Vagina (tissue), 2 donors: ENCODE measurements at regions not wholly inside any gene's neighbourhood (a gene's known extent, or its start where the extent isn't known, plus 50 kb on each side); places are given as distances from the start of the nearest gene placed in this dataset.

Experiments
- POLR2A ChIP-seq, 2 donors: fragments of 450-650 bp; IDR thresholded peaks; one replicate each; pipeline ENCODE4 v1.6.1; 2017; ENCODE audit warnings: antibody characterized with exemption in 2 of 2, mild to moderate bottlenecking in 2 of 2, moderate library complexity in 2 of 2
- TF ChIP-seq, protein P1 (sequence below), 3 experiments: fragments of 450-650 bp in 2 of 3; fragments of 200-600 bp in 1 of 3; sonication (generic) in 1 of 3; IDR thresholded peaks; one replicate each; pipeline ENCODE4 v1.5.1; 2017 to 2019; ENCODE audit warnings: antibody characterized with exemption in 3 of 3, mild to moderate bottlenecking in 2 of 3, moderate library complexity in 2 of 3

DNA sequence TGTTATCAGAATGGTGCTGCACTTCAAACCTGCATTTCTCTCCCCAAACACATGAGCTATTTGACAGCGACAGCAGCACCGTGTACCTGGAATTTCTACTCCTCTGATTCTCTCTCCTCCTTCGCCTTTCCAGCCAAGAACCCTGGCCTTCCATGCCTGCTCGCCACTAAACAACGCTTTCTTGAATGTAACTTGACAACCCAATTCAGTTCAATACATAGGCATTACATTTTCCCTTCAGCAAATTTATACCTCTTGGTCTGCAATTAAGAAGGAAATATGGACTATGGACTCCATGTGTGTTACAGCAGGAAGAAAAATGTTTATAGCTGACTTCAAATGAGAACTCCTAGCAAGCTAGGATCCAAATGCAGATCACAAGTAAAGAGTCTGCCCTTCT lies 162.6 kb upstream of the AUTS2 start:
- TF ChIP-seq, protein P1, sequence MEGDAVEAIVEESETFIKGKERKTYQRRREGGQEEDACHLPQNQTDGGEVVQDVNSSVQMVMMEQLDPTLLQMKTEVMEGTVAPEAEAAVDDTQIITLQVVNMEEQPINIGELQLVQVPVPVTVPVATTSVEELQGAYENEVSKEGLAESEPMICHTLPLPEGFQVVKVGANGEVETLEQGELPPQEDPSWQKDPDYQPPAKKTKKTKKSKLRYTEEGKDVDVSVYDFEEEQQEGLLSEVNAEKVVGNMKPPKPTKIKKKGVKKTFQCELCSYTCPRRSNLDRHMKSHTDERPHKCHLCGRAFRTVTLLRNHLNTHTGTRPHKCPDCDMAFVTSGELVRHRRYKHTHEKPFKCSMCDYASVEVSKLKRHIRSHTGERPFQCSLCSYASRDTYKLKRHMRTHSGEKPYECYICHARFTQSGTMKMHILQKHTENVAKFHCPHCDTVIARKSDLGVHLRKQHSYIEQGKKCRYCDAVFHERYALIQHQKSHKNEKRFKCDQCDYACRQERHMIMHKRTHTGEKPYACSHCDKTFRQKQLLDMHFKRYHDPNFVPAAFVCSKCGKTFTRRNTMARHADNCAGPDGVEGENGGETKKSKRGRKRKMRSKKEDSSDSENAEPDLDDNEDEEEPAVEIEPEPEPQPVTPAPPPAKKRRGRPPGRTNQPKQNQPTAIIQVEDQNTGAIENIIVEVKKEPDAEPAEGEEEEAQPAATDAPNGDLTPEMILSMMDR (IDR thresholded peaks at IDR 0.05): no peak
- TF ChIP-seq POLR2A (IDR thresholded peaks at IDR 0.05): no peak
